ENCODE measurements at regions not wholly inside any gene's neighbourhood (a gene's known extent, or its start where the extent isn't known, plus 50 kb on each side); places are given as distances from the start of the nearest gene placed in this dataset.

DNA sequence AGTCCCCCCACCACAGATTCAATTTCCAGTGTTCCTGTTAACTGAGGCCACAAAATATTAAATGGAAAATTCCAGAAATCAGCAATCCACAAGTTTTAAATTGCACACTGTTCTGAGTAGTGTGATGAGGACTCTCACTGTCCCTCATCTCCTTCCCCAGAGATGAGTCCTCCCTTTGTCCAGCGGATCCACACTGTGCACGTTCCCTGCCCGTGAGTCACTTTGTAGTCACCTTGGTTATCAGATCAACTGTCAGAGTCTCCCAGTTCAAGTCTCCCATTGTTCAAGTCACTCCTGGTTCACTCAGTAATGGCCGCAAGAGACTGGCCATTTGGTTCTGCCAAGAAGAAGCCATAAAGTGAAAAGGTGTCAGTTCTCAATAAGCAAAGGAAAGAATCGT, 168.6 kb upstream of the AFDN start:
- Histone ChIP-seq H3K4me3 (ENCODE audit: low read depth, low read length) (no peak overlapping the region), H3K27me3 (ENCODE audit: control insufficient read depth, insufficient read depth, low read length) (no peaks in the 10 kb centered on the region), H3K36me3 (ENCODE audit: control insufficient read depth, insufficient read depth, low read length) (no peaks in the 10 kb centered on the region)
- CTCF ChIA-PET: no interaction called here
- TF ChIP-seq CTCF (IDR thresholded peaks at IDR 0.05; ENCODE audit: insufficient read depth, low read depth, low read length): no peak
- POLR2A ChIA-PET: no interaction called here
- DNase-seq (ENCODE audit: low read depth): no peak

- DNase-seq (ENCODE audit: low read depth): no peak
- H3K27me3 ChIP-seq (ENCODE audit: control insufficient read depth, insufficient read depth, low read length): no peaks in the 10 kb centered on the region
- TF ChIP-seq CTCF (IDR thresholded peaks at IDR 0.05; ENCODE audit: insufficient read depth, low read depth, low read length): no peak
- ChIA-PET POLR2A (no interaction called here), CTCF (no interaction called here)
- no peak overlapping the region for H3K4me3 ChIP-seq (ENCODE audit: low read depth, low read length)
- H3K36me3 ChIP-seq (ENCODE audit: control insufficient read depth, insufficient read depth, low read length): no peaks in the 10 kb centered on the region
Measured at GRCh38 chr6:167659046-167659445, 167.7 kb upstream of the AFDN start.

GRCh38 chr6:167660424-167660823, 166.3 kb upstream of the AFDN start:
- Histone ChIP-seq H3K27me3 (ENCODE audit: control insufficient read depth, insufficient read depth, low read length) (no peaks in the 10 kb centered on the region), H3K36me3 (ENCODE audit: control insufficient read depth, insufficient read depth, low read length) (no peaks in the 10 kb centered on the region), H3K4me3 (ENCODE audit: low read depth, low read length) (no peak overlapping the region)
- TF ChIP-seq CTCF (IDR thresholded peaks at IDR 0.05; ENCODE audit: insufficient read depth, low read depth, low read length): no peak
- no peak for DNase-seq (ENCODE audit: low read depth)
- ChIA-PET POLR2A (no interaction called here), CTCF (no interaction called here)

DNA sequence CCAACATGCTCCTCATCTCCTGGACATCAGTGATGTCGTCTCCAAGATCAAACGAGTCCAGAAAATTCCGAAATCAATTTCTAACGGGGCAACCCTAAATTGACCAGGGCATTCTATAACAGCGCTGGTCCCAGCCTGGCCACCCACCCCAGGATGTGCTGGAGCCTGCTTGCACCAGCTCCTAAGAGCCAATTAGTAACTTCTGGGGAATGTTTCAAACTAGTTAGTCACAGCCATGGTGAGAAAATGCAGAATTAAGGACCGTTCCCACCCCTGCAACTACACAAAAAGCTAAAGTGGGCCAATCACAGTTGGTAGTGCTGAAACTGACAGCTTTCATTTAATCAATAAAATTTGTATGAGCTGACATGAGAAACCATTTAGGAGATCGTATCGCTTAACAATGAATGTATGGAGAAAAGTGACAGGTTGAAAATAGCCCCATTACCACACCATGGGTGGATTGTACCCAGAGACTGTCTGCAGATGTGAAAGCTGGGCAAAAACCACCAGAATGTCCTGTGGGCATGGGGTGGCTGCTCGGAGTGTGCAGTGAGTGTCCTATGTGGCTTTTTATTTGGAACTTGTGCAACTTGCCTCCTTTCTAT, 165.7 kb upstream of the AFDN start:
- ChIA-PET POLR2A (no interaction called here), CTCF (no interaction called here)
- no peak for DNase-seq (ENCODE audit: low read depth)
- Histone ChIP-seq H3K27me3 (ENCODE audit: control insufficient read depth, insufficient read depth, low read length) (no peaks in the 10 kb centered on the region), H3K4me3 (ENCODE audit: low read depth, low read length) (no peak overlapping the region), H3K36me3 (ENCODE audit: control insufficient read depth, insufficient read depth, low read length) (no peaks in the 10 kb centered on the region)
- TF ChIP-seq CTCF (IDR thresholded peaks at IDR 0.05; ENCODE audit: insufficient read depth, low read depth, low read length): no peak

- no peak for DNase-seq (ENCODE audit: low read depth)
- no peaks in the 10 kb centered on the region for H3K36me3 ChIP-seq (ENCODE audit: control insufficient read depth, insufficient read depth, low read length)
- no peak for TF ChIP-seq CTCF (IDR thresholded peaks at IDR 0.05; ENCODE audit: insufficient read depth, low read depth, low read length)
- ChIA-PET POLR2A (no interaction called here), CTCF (no interaction called here)
- no peak overlapping the region for H3K4me3 ChIP-seq (ENCODE audit: low read depth, low read length)
- H3K27me3 ChIP-seq (ENCODE audit: control insufficient read depth, insufficient read depth, low read length): no peaks in the 10 kb centered on the region
Measured at GRCh38 chr6:167661552-167662044, 165.1 kb upstream of the AFDN start.

Data from BJ (cell line).